Tibial nerve (tissue), 4 donors: ENCODE measurements at regions not wholly inside any gene's neighbourhood (a gene's known extent, or its start where the extent isn't known, plus 50 kb on each side); places are given as distances from the start of the nearest gene placed in this dataset.

Source experiments
- EP300 ChIP-seq, 2 donors: sonication (generic); formaldehyde crosslinking; IDR thresholded peaks; one replicate each; pipeline ENCODE4 v1.6.1; 2017; ENCODE audit warnings: antibody characterized with exemption in 2 of 2, mild to moderate bottlenecking in 1 of 2
- POLR2A ChIP-seq, 2 donors: fragments of 450-650 bp; IDR thresholded peaks; one replicate each; pipeline ENCODE4 v1.6.1; 2017; ENCODE audit warnings: antibody characterized with exemption in 2 of 2, mild to moderate bottlenecking in 2 of 2, moderate library complexity in 2 of 2
- TF ChIP-seq, protein P1 (sequence below), 5 experiments: fragments of 200-600 bp in 3 of 5; fragments of 450-650 bp in 2 of 5; sonication (generic) in 3 of 5; IDR thresholded peaks; one replicate each; pipeline ENCODE4 v1.5.1; 2016 to 2019; ENCODE audit warnings: antibody characterized with exemption in 5 of 5, mild to moderate bottlenecking in 3 of 5, moderate library complexity in 2 of 5

DNA sequence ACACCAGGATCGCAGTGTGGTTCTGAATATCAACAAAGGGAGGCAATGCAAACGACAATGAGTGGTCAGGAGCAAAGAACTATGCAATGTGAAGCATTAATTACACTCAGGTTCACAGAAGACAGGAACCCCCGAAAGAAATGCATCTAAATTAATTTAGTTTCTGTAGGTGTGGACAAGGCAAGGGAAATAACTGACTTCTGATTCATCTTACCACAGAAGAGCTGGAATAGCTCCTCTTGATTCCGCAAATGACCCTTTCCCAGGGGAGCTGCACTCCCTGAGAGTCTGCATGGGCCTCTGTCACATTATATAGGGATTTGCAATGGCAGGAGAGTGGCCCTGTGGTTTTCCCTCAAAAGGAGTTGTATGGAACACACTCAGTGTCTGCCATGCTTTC lies 263.9 kb upstream of the APCDD1 start:
- TF ChIP-seq POLR2A (IDR thresholded peaks at IDR 0.05) (no peak), EP300 (IDR thresholded peaks at IDR 0.05) (no peak)
- TF ChIP-seq, protein P1, sequence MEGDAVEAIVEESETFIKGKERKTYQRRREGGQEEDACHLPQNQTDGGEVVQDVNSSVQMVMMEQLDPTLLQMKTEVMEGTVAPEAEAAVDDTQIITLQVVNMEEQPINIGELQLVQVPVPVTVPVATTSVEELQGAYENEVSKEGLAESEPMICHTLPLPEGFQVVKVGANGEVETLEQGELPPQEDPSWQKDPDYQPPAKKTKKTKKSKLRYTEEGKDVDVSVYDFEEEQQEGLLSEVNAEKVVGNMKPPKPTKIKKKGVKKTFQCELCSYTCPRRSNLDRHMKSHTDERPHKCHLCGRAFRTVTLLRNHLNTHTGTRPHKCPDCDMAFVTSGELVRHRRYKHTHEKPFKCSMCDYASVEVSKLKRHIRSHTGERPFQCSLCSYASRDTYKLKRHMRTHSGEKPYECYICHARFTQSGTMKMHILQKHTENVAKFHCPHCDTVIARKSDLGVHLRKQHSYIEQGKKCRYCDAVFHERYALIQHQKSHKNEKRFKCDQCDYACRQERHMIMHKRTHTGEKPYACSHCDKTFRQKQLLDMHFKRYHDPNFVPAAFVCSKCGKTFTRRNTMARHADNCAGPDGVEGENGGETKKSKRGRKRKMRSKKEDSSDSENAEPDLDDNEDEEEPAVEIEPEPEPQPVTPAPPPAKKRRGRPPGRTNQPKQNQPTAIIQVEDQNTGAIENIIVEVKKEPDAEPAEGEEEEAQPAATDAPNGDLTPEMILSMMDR (IDR thresholded peaks at IDR 0.05) = no peak
